Erythroblast (primary cell): ENCODE measurements at regions not wholly inside any gene's neighbourhood (a gene's known extent, or its start where the extent isn't known, plus 50 kb on each side); places are given as distances from the start of the nearest gene placed in this dataset.

ENCODE experiments used
- GATA1 ChIP-seq: IDR thresholded peaks from 2 replicates; pipeline ENCODE4 v1.6.1; 2011; ENCODE audit warnings: low read depth, mild to moderate bottlenecking, control low read depth, low read length, moderate library complexity
- POLR2A ChIP-seq: IDR thresholded peaks from 2 replicates; pipeline ENCODE4 v1.6.1; 2011; ENCODE audit warnings: mild to moderate bottlenecking, low read length

GRCh38 chr1:60134716-60135115, 61.1 kb upstream of the C1orf87 start:
- TF ChIP-seq POLR2A (no peak), GATA1 (no peak)
